Panc1 (cell line): ENCODE measurements at regions not wholly inside any gene's neighbourhood (a gene's known extent, or its start where the extent isn't known, plus 50 kb on each side); places are given as distances from the start of the nearest gene placed in this dataset.

ENCODE experiments used
- ATAC-seq: fragments of 200-7000 bp; cut with Tn5 transposase; 2 replicates; pipeline ENCODE4 v1.9.1; 2020; ENCODE audit warnings: mild to moderate bottlenecking, moderate library complexity
- BruUV-seq: library from RNA; stranded (reverse); fragments of 400-500 nt; replicated peaks from 2 replicates; lab custom pipeline; 2021; lab: Mats Ljungman, UMichigan
- CTCF ChIA-PET: fragments of 300-600 bp; sonication (Branson Sonifier 250); formaldehyde crosslinking; loops from one replicate; lab custom pipeline; 2022; ENCODE audit warnings: antibody characterized with exemption; lab: Charles Lee
- POLR2A ChIA-PET: fragments of 300-600 bp; sonication (Branson Sonifier 250); formaldehyde crosslinking; loops from one replicate; lab custom pipeline; 2022; ENCODE audit warnings: antibody characterized with exemption; lab: Charles Lee
- DNase-seq: peaks from one replicate; pipeline ENCODE4 v3.0.0-alpha.2; 2010; ENCODE audit warnings: low read depth, low spot score
- H3K27ac ChIP-seq: 2 replicates; pipeline ENCODE4 v1.5.1; 2011; ENCODE audit warnings: mild to moderate bottlenecking, low read length, inconsistent platforms
- H3K27me3 ChIP-seq: fragments of 200-500 bp; sonication (Bioruptor generic); 2 replicates; pipeline ENCODE4 v1.6.0; 2014; ENCODE audit warnings: low read length, inconsistent platforms; ENCODE audit not compliant: control insufficient read depth, insufficient read depth
- H3K36me3 ChIP-seq: fragments of 200-500 bp; sonication (Bioruptor generic); 2 replicates; pipeline ENCODE4 v1.5.1; 2014; ENCODE audit warnings: inconsistent platforms, mild to moderate bottlenecking, low read length, moderate library complexity; ENCODE audit not compliant: control insufficient read depth, insufficient read depth
- H3K4me1 ChIP-seq: 2 replicates; pipeline ENCODE4 v1.5.1; 2011; ENCODE audit warnings: inconsistent platforms, mild to moderate bottlenecking, low read length, moderate library complexity; ENCODE audit not compliant: control insufficient read depth, insufficient read depth
- H3K4me3 ChIP-seq, 2 experiments: 2 replicates each; pipeline ENCODE4 v1.5.1; 2011 to 2012; ENCODE audit warnings: low read depth in 2 of 2, low read length in 2 of 2, mild to moderate bottlenecking in 2 of 2, inconsistent platforms in 1 of 2, moderate library complexity in 1 of 2
- H3K9me3 ChIP-seq: fragments of 200-500 bp; sonication (Bioruptor generic); 2 replicates; pipeline ENCODE4 v1.5.1; 2014; ENCODE audit warnings: low read depth, mild to moderate bottlenecking, inconsistent platforms, low read length, moderate library complexity; ENCODE audit not compliant: control insufficient read depth, insufficient read depth
- POLR2AphosphoS5 ChIP-seq: IDR thresholded peaks from 2 replicates; pipeline ENCODE4 v1.6.1; 2012; ENCODE audit warnings: mild to moderate bottlenecking, low read depth, low read length, moderate library complexity
- REST ChIP-seq, 2 experiments: IDR thresholded peaks; 2 replicates each; pipeline ENCODE4 v1.6.1; 2011 to 2012; ENCODE audit warnings: low read depth in 2 of 2, control low read depth in 1 of 2, low read length in 1 of 2, mild to moderate bottlenecking in 1 of 2, moderate library complexity in 1 of 2; ENCODE audit not compliant: insufficient read depth in 1 of 2
- SIN3A ChIP-seq: IDR thresholded peaks from 2 replicates; pipeline ENCODE4 v1.6.1; 2012; ENCODE audit warnings: low read depth, mild to moderate bottlenecking, low read length, moderate library complexity, borderline replicate concordance; ENCODE audit not compliant: insufficient read depth
- TCF7L2 ChIP-seq: IDR thresholded peaks from 2 replicates; pipeline ENCODE4 v1.6.1; 2011; ENCODE audit warnings: mild to moderate bottlenecking, low read depth, low read length, inconsistent platforms
- in situ Hi-C: cut with HindIII; loops from 2 replicates; pipeline ENCODE4 v1.10.0; 2016; ENCODE audit warnings: low sequenced_read_pairs, low pct_unique_long_range_greater_than_20kb
- intact Hi-C: fragments of 100-400 bp; cut with micrococcal nuclease; formaldehyde crosslinking; loops from one replicate; pipeline ENCODE4 v1.10.0; 2022; ENCODE audit not compliant: unreplicated experiment
- TF ChIP-seq, protein P1 (sequence below): fragments of 450-650 bp; IDR thresholded peaks from 2 replicates; pipeline ENCODE4 v1.5.1; 2017; ENCODE audit warnings: mild to moderate bottlenecking

DNA sequence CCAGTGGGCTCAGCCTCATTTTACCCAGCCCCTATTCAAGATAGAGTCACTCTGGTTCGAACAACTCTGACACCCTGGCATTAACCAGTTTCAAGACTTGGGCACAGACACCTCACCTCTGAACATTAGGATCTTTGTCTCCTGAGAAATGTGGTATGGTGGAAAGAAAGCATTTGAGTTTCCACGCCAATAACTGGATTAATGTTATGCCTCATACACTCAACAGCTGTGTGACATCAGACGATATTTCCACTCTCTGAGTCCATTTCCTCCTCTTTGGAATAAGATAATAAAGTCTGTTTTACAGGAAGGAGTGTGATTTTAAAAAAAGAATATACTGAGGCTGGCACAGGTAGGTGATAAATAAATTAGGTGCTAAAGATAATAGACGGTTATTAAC is 121.3 kb upstream of the CHL1 start:
- in situ Hi-C loops (no loop called here), intact Hi-C loops (no loop called here)
- CTCF ChIA-PET = no interaction called here
- Histone ChIP-seq H3K4me3 (no peak overlapping the region), H3K9me3 (no peaks in the 10 kb centered on the region), H3K36me3 (no peaks in the 10 kb centered on the region), H3K27ac (no peak overlapping the region), H3K4me1 (no peaks in the 10 kb centered on the region), H3K27me3 (no peaks in the 10 kb centered on the region)
- POLR2A ChIA-PET = no interaction called here
- no TSS peak for BruUV-seq
- DNase-seq = no peak
- TF ChIP-seq REST (IDR thresholded peaks at IDR 0.05; ENCODE audit: insufficient read depth in 1 of 2, low read depth in 2 of 2, low read length in 1 of 2) = no peak
- TF ChIP-seq SIN3A = no peak
- TF ChIP-seq, protein P1, sequence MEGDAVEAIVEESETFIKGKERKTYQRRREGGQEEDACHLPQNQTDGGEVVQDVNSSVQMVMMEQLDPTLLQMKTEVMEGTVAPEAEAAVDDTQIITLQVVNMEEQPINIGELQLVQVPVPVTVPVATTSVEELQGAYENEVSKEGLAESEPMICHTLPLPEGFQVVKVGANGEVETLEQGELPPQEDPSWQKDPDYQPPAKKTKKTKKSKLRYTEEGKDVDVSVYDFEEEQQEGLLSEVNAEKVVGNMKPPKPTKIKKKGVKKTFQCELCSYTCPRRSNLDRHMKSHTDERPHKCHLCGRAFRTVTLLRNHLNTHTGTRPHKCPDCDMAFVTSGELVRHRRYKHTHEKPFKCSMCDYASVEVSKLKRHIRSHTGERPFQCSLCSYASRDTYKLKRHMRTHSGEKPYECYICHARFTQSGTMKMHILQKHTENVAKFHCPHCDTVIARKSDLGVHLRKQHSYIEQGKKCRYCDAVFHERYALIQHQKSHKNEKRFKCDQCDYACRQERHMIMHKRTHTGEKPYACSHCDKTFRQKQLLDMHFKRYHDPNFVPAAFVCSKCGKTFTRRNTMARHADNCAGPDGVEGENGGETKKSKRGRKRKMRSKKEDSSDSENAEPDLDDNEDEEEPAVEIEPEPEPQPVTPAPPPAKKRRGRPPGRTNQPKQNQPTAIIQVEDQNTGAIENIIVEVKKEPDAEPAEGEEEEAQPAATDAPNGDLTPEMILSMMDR = no peak
- no peak for TF ChIP-seq TCF7L2
- no peak for TF ChIP-seq POLR2AphosphoS5
- no peak for ATAC-seq

GRCh38 chr3:79542-79941 is 117.0 kb upstream of the CHL1 start:
- DNase-seq = no peak
- ChIA-PET POLR2A (no interaction called here), CTCF (no interaction called here)
- ATAC-seq = no peak
- BruUV-seq = no TSS peak
- no peak for TF ChIP-seq TCF7L2
- TF ChIP-seq, protein P1 = no peak
- no peak for TF ChIP-seq REST (IDR thresholded peaks at IDR 0.05; ENCODE audit: insufficient read depth in 1 of 2, low read depth in 2 of 2, low read length in 1 of 2)
- TF ChIP-seq SIN3A = no peak
- no peak for TF ChIP-seq POLR2AphosphoS5
- H3K9me3 ChIP-seq = no peaks in the 10 kb centered on the region
- in situ Hi-C loops = no loop called here
- intact Hi-C loops = no loop called here
- H3K27ac ChIP-seq = no peak overlapping the region
- no peaks in the 10 kb centered on the region for H3K27me3 ChIP-seq
- no peaks in the 10 kb centered on the region for H3K36me3 ChIP-seq
- no peak overlapping the region for H3K4me3 ChIP-seq
- no peaks in the 10 kb centered on the region for H3K4me1 ChIP-seq
